Loucy (cell line): ENCODE measurements at regions not wholly inside any gene's neighbourhood (a gene's known extent, or its start where the extent isn't known, plus 50 kb on each side); places are given as distances from the start of the nearest gene placed in this dataset.

Experiments used
- H2AFZ ChIP-seq: fragments of 200-600 bp; sonication (generic); 2 replicates; pipeline ENCODE4 v1.6.0; 2016; ENCODE audit warnings: antibody characterized with exemption, mild to moderate bottlenecking, low read length, moderate library complexity
- H3F3A ChIP-seq: fragments of 200-600 bp; 2 replicates; pipeline ENCODE4 v1.6.0; 2016; ENCODE audit warnings: antibody characterized with exemption, low read depth, mild to moderate bottlenecking
- H3K27me3 ChIP-seq: fragments of 200-600 bp; sonication (generic); 2 replicates; pipeline ENCODE4 v1.6.1; 2014; ENCODE audit warnings: low read length, mild to moderate bottlenecking; ENCODE audit not compliant: insufficient read depth, poor library complexity, severe bottlenecking
- H3K36me3 ChIP-seq: fragments of 200-600 bp; sonication (generic); 2 replicates; pipeline ENCODE4 v1.6.1; 2016; ENCODE audit warnings: low read length; ENCODE audit not compliant: insufficient read depth
- H3K4me1 ChIP-seq: fragments of 200-600 bp; sonication (generic); 2 replicates; pipeline ENCODE4 v1.5.1; 2014; ENCODE audit warnings: low read length, mild to moderate bottlenecking; ENCODE audit not compliant: insufficient read depth, poor library complexity, severe bottlenecking
- H3K4me2 ChIP-seq: fragments of 200-600 bp; sonication (generic); 2 replicates; pipeline ENCODE4 v1.6.0; 2014; ENCODE audit warnings: antibody characterized with exemption, low read length, low read depth, mild to moderate bottlenecking; ENCODE audit not compliant: poor library complexity, severe bottlenecking
- H3K4me3 ChIP-seq: fragments of 200-600 bp; sonication (generic); 2 replicates; pipeline ENCODE4 v1.5.1; 2014; ENCODE audit warnings: low read length, mild to moderate bottlenecking, mixed read lengths; ENCODE audit not compliant: poor library complexity, severe bottlenecking
- H3K79me2 ChIP-seq: fragments of 200-600 bp; sonication (generic); 2 replicates; pipeline ENCODE4 v1.6.1; 2014; ENCODE audit warnings: low read length; ENCODE audit not compliant: insufficient read depth
- H3K9ac ChIP-seq: fragments of 200-600 bp; sonication (generic); 2 replicates; pipeline ENCODE4 v1.6.0; 2014; ENCODE audit warnings: mild to moderate bottlenecking, low read depth, low read length, moderate library complexity; ENCODE audit not compliant: poor library complexity, severe bottlenecking
- H3K9me2 ChIP-seq: fragments of 200-600 bp; sonication (generic); replicated peaks from 2 replicates; pipeline ENCODE4 v1.6.1; 2016; ENCODE audit warnings: low read depth, low read length, mixed read lengths
- H3K9me3 ChIP-seq: fragments of 200-600 bp; sonication (generic); 2 replicates; pipeline ENCODE4 v1.6.1; 2014; ENCODE audit warnings: mild to moderate bottlenecking, antibody characterized with exemption, low read length, low read depth; ENCODE audit not compliant: insufficient read depth
- H4K20me1 ChIP-seq: fragments of 200-600 bp; sonication (generic); 2 replicates; pipeline ENCODE4 v1.6.0; 2014; ENCODE audit warnings: antibody characterized with exemption, low read length, mild to moderate bottlenecking; ENCODE audit not compliant: insufficient read depth, poor library complexity, severe bottlenecking
- CTCF ChIP-seq: fragments of 200-600 bp; sonication (generic); conservative IDR thresholded peaks from 2 replicates; pipeline ENCODE4 v1.5.1; 2014; ENCODE audit warnings: mild to moderate bottlenecking, antibody characterized with exemption, low read length
- EZH2phosphoT487 ChIP-seq: fragments of 200-600 bp; IDR thresholded peaks from 2 replicates; pipeline ENCODE4 v1.6.1; 2018; ENCODE audit warnings: antibody characterized with exemption, mild to moderate bottlenecking, moderate library complexity, borderline replicate concordance

DNA sequence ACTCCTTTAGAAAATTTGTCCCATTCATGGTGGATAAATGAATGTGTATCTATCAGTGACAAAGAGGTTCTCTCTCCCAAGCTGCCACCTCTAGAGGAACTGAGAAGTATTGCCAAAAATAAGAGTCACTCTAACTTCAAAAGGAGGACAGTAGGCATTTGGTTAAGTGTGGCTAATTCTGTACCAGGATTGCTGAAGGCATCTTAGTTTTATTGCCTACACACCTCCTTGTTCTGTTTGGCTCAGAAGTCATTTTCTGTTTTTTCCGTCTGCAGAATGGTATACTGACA is 189.0 kb upstream of the MPPED2 start:
- Histone ChIP-seq H2AFZ (no peak overlapping the region), H3K9me2 (no peaks in the 10 kb centered on the region), H3K9me3 (no peaks in the 10 kb centered on the region), H3K27me3 (no peaks in the 10 kb centered on the region), H3K36me3 (no peaks in the 10 kb centered on the region), H3F3A (no peaks in the 10 kb centered on the region), H3K4me1 (no peaks in the 10 kb centered on the region), H3K79me2 (no peaks in the 10 kb centered on the region), H4K20me1 (no peaks in the 10 kb centered on the region), H3K4me2 (no peak overlapping the region), H3K9ac (no peak overlapping the region), H3K4me3 (no peak overlapping the region)
- TF ChIP-seq EZH2phosphoT487: no peak
- TF ChIP-seq CTCF: no peak

- H3F3A ChIP-seq: no peaks in the 10 kb centered on the region
- no peaks in the 10 kb centered on the region for H3K4me1 ChIP-seq
- H3K27me3 ChIP-seq: no peaks in the 10 kb centered on the region
- H2AFZ ChIP-seq: no peak overlapping the region
- no peaks in the 10 kb centered on the region for H3K9me2 ChIP-seq
- no peak overlapping the region for H3K4me3 ChIP-seq
- no peaks in the 10 kb centered on the region for H3K36me3 ChIP-seq
- TF ChIP-seq EZH2phosphoT487: no peak
- TF ChIP-seq CTCF: no peak
- H4K20me1 ChIP-seq: no peaks in the 10 kb centered on the region
- H3K4me2 ChIP-seq: no peak overlapping the region
- H3K9me3 ChIP-seq: no peaks in the 10 kb centered on the region
- H3K9ac ChIP-seq: no peak overlapping the region
- H3K79me2 ChIP-seq: no peaks in the 10 kb centered on the region
These were observed 188.5 kb upstream of the MPPED2 start for GRCh38 chr11:30774496-30775232.

GRCh38 chr11:30772908-30773307 is 186.8 kb upstream of the MPPED2 start:
- no peaks in the 10 kb centered on the region for H3K36me3 ChIP-seq
- no peaks in the 10 kb centered on the region for H3K4me1 ChIP-seq
- TF ChIP-seq EZH2phosphoT487 (no peak), CTCF (no peak)

More at GRCh38 chr11:30772908-30773307, 186.8 kb upstream of the MPPED2 start:
- no peak overlapping the region for H3K4me2 ChIP-seq
- no peaks in the 10 kb centered on the region for H3K27me3 ChIP-seq
- no peaks in the 10 kb centered on the region for H3K9me3 ChIP-seq
- no peaks in the 10 kb centered on the region for H3F3A ChIP-seq
- no peak overlapping the region for H2AFZ ChIP-seq
- H3K79me2 ChIP-seq: no peaks in the 10 kb centered on the region
- H4K20me1 ChIP-seq: no peaks in the 10 kb centered on the region
- H3K4me3 ChIP-seq: no peak overlapping the region
- H3K9ac ChIP-seq: no peak overlapping the region
- no peaks in the 10 kb centered on the region for H3K9me2 ChIP-seq
